Mucosa of descending colon (tissue), 3 donors: ENCODE measurements at regions not wholly inside any gene's neighbourhood (a gene's known extent, or its start where the extent isn't known, plus 50 kb on each side); places are given as distances from the start of the nearest gene placed in this dataset.

Experiments used
- ATAC-seq: fragments of 200-7000 bp; cut with Tn5 transposase; one replicate; pipeline ENCODE4 v1.9.1; 2020; ENCODE audit warnings: mild to moderate bottlenecking, moderate library complexity
- DNase-seq, 3 donors: peaks; one replicate each; pipeline ENCODE4 v3.0.0-alpha.2; 2020
- H3K36me3 ChIP-seq: fragments of 200-600 bp; one replicate; pipeline ENCODE4 v1.8.0; 2021; ENCODE audit warnings: low read depth, mild to moderate bottlenecking
- H3K4me1 ChIP-seq: fragments of 200-600 bp; one replicate; pipeline ENCODE4 v1.8.0; 2021; ENCODE audit warnings: low read depth, mild to moderate bottlenecking
- H3K4me3 ChIP-seq: fragments of 200-600 bp; one replicate; pipeline ENCODE4 v1.8.0; 2021; ENCODE audit warnings: mild to moderate bottlenecking
- H3K9me3 ChIP-seq: fragments of 200-600 bp; one replicate; pipeline ENCODE4 v1.8.0; 2021; ENCODE audit warnings: mild to moderate bottlenecking
- intact Hi-C, 2 donors: fragments of 100-400 bp; cut with DNase I in 1 of 2; cut with micrococcal nuclease in 1 of 2; formaldehyde crosslinking; loops; one replicate each; pipeline versions ENCODE4 v1.11.0 to v1.11.1; 2022; cut with DNase I, micrococcal nuclease
- TF ChIP-seq, protein P1 (sequence below): fragments of 200-600 bp; IDR thresholded peaks from one replicate; pipeline ENCODE4 v1.8.0; 2022; ENCODE audit warnings: antibody characterized with exemption, mild to moderate bottlenecking
- donor health status: DM: no; HTN: no; CAD: no; lungs with moderate emphysema.
- donor health status: DM: no; HTN: no; CAD: no.
- donor health status: DM: no; HTN: yes; CAD: no.

DNA sequence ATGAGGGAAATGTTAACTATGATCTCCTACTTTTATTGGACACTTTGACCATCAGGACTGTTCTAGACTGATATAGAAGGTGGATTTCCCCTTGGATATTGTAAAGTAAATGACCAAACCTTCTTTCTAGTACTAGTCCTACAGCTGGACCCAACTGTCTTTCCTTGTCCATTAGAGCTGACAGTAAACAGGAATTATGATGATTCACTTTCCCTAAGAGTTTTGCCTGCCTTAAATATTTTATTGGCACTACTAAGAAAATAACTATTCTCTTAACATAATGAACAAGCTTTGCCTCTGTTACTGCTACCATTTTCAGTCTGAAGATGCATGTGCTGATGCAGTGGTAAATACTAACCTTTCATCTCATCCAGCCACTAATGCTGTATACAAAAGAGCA lies 915.4 kb downstream of the CENPC start:
- DNase-seq: no peak
- intact Hi-C loops: no loop called here
- no peaks in the 10 kb centered on the region for H3K36me3 ChIP-seq
- H3K9me3 ChIP-seq: no peaks in the 10 kb centered on the region
- ATAC-seq: no peak
- no peak overlapping the region for H3K4me3 ChIP-seq
- H3K4me1 ChIP-seq: no peaks in the 10 kb centered on the region
- TF ChIP-seq, protein P1, sequence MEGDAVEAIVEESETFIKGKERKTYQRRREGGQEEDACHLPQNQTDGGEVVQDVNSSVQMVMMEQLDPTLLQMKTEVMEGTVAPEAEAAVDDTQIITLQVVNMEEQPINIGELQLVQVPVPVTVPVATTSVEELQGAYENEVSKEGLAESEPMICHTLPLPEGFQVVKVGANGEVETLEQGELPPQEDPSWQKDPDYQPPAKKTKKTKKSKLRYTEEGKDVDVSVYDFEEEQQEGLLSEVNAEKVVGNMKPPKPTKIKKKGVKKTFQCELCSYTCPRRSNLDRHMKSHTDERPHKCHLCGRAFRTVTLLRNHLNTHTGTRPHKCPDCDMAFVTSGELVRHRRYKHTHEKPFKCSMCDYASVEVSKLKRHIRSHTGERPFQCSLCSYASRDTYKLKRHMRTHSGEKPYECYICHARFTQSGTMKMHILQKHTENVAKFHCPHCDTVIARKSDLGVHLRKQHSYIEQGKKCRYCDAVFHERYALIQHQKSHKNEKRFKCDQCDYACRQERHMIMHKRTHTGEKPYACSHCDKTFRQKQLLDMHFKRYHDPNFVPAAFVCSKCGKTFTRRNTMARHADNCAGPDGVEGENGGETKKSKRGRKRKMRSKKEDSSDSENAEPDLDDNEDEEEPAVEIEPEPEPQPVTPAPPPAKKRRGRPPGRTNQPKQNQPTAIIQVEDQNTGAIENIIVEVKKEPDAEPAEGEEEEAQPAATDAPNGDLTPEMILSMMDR: no peak

DNA sequence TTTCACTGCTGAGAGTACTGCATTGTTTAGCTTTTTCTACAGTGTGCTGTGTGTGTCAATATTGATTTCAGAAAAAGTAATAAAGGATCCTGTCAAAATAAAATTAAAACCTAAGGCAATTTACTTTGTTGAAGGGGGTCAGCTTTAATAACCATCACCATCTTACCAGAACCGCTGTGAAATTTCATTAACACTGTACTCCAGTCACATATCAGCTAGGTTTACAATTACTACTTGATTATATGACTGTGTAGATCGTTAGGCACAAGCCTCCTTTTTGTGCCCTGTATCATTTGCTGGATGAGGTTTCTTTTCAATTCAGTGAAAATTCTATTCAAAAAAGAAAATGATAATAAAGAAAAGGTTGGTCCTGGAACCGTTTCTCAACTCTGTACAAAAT lies 917.2 kb downstream of the CENPC start:
- intact Hi-C loops: no loop called here
- H3K9me3 ChIP-seq: peaks cover 2% of the 10 kb centered on the region
- H3K4me3 ChIP-seq: no peak overlapping the region
- DNase-seq: no peak
- ATAC-seq: no peak
- H3K36me3 ChIP-seq: no peaks in the 10 kb centered on the region
- no peaks in the 10 kb centered on the region for H3K4me1 ChIP-seq
- TF ChIP-seq, protein P1: no peak

GRCh38 chr4:66625480-66625879 lies 919.8 kb downstream of the CENPC start:
- H3K4me3 ChIP-seq: no peak overlapping the region
- TF ChIP-seq, protein P1: no peak
- DNase-seq: no peak
- H3K36me3 ChIP-seq: no peaks in the 10 kb centered on the region
- no peaks in the 10 kb centered on the region for H3K4me1 ChIP-seq
- H3K9me3 ChIP-seq: peaks cover 2% of the 10 kb centered on the region
- no peak for ATAC-seq
- intact Hi-C loops: no loop called here

- intact Hi-C loops: no loop called here
- ATAC-seq (no peak), DNase-seq (no peak)
- Histone ChIP-seq H3K4me3 (no peak overlapping the region), H3K4me1 (no peaks in the 10 kb centered on the region), H3K9me3 (peaks cover 29% of the 10 kb centered on the region), H3K36me3 (no peaks in the 10 kb centered on the region)
- TF ChIP-seq, protein P1: no peak
Measured at GRCh38 chr4:66613591-66613990, 931.7 kb downstream of the CENPC start.

- Histone ChIP-seq H3K4me1 (no peaks in the 10 kb centered on the region), H3K36me3 (no peaks in the 10 kb centered on the region), H3K4me3 (no peak overlapping the region), H3K9me3 (peaks cover 7% of the 10 kb centered on the region)
- intact Hi-C loops: no loop called here
- ATAC-seq: no peak
- TF ChIP-seq, protein P1: no peak
- DNase-seq: no peak
Measured at GRCh38 chr4:66609014-66609413, 936.3 kb downstream of the CENPC start.

GRCh38 chr4:66606908-66607307 lies 936.6 kb upstream of the EPHA5 start:
- intact Hi-C loops: no loop called here
- Histone ChIP-seq H3K36me3 (no peaks in the 10 kb centered on the region), H3K9me3 (peaks cover 2% of the 10 kb centered on the region), H3K4me1 (no peaks in the 10 kb centered on the region), H3K4me3 (no peak overlapping the region)
- TF ChIP-seq, protein P1: no peak
- DNase-seq: no peak
- ATAC-seq: no peak
